ENCODE measurements at regions not wholly inside any gene's neighbourhood (a gene's known extent, or its start where the extent isn't known, plus 50 kb on each side); places are given as distances from the start of the nearest gene placed in this dataset.
"Not testable (repeated sequence)": the region's sequence is repeated elsewhere in the genome, so short reads cannot be mapped to it uniquely, and the experiment has no call there.

DNA sequence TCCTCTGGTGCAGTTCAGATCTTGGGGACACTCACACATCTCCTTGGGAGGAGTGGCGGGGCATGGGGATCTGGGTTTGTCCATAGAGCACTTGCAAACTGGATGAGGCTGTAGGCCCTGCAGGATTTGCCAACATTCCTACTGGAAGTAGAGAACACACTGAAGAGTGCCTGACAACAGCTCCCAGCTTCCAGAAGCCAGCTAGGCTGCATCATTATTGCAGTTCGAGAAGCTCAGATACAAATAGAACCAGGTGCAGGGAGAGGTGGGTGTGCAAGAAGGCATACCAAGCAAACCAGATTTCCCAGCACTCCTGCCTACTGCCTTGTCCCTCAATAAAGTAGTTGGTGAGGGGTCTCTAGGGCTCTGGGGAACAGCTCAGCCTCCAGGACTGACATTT is 52.5 kb downstream of the RHOB start:
- H3K27me3 ChIP-seq (ENCODE audit: insufficient read depth in 3 of 3, low read length in 2 of 3) = no peaks in the 10 kb centered on the region
- ATAC-seq (no peak), DNase-seq (peak in 1 of 2 donors; percentile 35)
- no peaks in the 10 kb centered on the region for H3K9me3 ChIP-seq
- H3K36me3 ChIP-seq (ENCODE audit: insufficient read depth in 1 of 2, low read depth in 1 of 2) = no peaks in the 10 kb centered on the region
- peaks cover 15% of the 10 kb centered on the region for H3K4me1 ChIP-seq
- no peak overlapping the region for H3K27ac ChIP-seq
- WGBS, 3 donors = 93 to 97% (median 96%) methylated on average over 2 of the region's 2 CpGs
- no peak overlapping the region for H3K4me3 ChIP-seq
- TF ChIP-seq, protein P1, sequence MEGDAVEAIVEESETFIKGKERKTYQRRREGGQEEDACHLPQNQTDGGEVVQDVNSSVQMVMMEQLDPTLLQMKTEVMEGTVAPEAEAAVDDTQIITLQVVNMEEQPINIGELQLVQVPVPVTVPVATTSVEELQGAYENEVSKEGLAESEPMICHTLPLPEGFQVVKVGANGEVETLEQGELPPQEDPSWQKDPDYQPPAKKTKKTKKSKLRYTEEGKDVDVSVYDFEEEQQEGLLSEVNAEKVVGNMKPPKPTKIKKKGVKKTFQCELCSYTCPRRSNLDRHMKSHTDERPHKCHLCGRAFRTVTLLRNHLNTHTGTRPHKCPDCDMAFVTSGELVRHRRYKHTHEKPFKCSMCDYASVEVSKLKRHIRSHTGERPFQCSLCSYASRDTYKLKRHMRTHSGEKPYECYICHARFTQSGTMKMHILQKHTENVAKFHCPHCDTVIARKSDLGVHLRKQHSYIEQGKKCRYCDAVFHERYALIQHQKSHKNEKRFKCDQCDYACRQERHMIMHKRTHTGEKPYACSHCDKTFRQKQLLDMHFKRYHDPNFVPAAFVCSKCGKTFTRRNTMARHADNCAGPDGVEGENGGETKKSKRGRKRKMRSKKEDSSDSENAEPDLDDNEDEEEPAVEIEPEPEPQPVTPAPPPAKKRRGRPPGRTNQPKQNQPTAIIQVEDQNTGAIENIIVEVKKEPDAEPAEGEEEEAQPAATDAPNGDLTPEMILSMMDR (IDR thresholded peaks at IDR 0.05) = no peak
- intact Hi-C loops (cut with DNase I) = no loop called here

GRCh38 chr2:20501974-20502373 is 55.1 kb downstream of the RHOB start:
- ATAC-seq = peak in 3 of 4 donors; percentile 52 to 72 (median 57)
- intact Hi-C loops (cut with DNase I) = no loop called here

GRCh38 chr2:20502496-20502895 is 55.6 kb downstream of the RHOB start:
- 90 to 94% (median 92%) methylated on average over 12 of the region's 12 CpGs for WGBS, 3 donors
- H3K36me3 ChIP-seq (ENCODE audit: insufficient read depth in 1 of 2, low read depth in 1 of 2); H3K9me3 ChIP-seq; H3K4me1 ChIP-seq; H3K27ac ChIP-seq; H3K4me3 ChIP-seq; ATAC-seq; H3K27me3 ChIP-seq (ENCODE audit: insufficient read depth in 3 of 3, low read length in 2 of 3); intact Hi-C loops (cut with DNase I): not testable (repeated sequence)
- peak in 1 of 2 donors; percentile 4 for DNase-seq

More at GRCh38 chr2:20501974-20502373, 55.1 kb downstream of the RHOB start:
- H3K4me3 ChIP-seq = no peak overlapping the region
- TF ChIP-seq, protein P1 (IDR thresholded peaks at IDR 0.05) = no peak
- H3K36me3 ChIP-seq (ENCODE audit: insufficient read depth in 1 of 2, low read depth in 1 of 2) = no peaks in the 10 kb centered on the region
- H3K4me1 ChIP-seq = peaks cover 2% of the 10 kb centered on the region
- H3K27ac ChIP-seq = no peak overlapping the region
- peak in 1 of 2 donors; percentile 32 for DNase-seq
- 67 to 71% (median 71%) methylated on average over 4 of the region's 4 CpGs for WGBS, 3 donors
- H3K27me3 ChIP-seq (ENCODE audit: insufficient read depth in 3 of 3, low read length in 2 of 3) = no peaks in the 10 kb centered on the region
- no peaks in the 10 kb centered on the region for H3K9me3 ChIP-seq

DNA sequence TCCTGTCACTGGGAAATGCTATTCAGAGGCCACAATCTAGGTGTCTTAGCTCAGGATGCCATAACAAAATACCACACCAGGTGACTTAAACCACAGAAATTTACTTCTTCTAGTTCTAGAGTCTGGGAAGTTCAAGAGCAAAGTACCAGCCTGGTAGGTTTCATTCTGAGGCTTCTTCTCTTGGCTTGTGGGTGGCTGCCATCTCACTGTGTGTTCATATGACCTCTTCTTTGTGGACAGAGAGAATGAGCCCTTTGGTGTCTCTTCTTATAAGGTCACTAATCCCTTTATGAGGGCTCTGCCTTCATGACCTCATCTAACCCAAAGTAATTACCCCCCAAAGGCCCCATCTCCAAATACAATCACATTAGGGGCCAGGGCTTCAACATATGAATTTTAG is 57.3 kb downstream of the RHOB start:
- intact Hi-C loops (cut with DNase I) = no loop called here
- Histone ChIP-seq H3K4me1 (peaks cover 5% of the 10 kb centered on the region), H3K9me3 (no peaks in the 10 kb centered on the region), H3K27ac (no peak overlapping the region), H3K4me3 (no peak overlapping the region), H3K27me3 (ENCODE audit: insufficient read depth in 3 of 3, low read length in 2 of 3) (no peaks in the 10 kb centered on the region), H3K36me3 (ENCODE audit: insufficient read depth in 1 of 2, low read depth in 1 of 2) (no peaks in the 10 kb centered on the region)
- no peak for ATAC-seq
- TF ChIP-seq, protein P1 (IDR thresholded peaks at IDR 0.05) = no peak
- DNase-seq = no peak

DNA sequence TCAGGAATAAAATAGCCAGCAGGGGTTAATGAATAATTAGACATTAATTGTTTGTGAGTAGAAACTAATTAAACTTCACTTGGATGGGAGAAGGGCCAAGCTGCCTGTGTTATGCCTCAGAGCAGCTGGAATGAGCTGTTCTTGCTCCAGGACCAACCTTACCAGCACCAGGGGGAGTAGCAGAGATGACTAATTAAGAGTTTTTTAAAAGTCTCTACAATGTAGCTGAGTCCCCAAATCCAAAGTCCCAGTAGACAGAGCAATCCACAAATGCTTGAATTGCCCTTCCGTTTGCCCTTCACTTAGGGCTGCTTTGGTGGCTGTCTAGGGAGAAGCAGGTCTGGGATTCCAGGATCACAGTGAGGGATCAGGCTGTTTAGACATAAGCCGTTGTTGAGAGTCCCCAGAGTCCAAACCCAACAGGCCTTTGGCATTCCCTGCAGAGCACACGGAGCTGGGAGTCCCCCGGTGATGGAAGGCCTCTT is 59.4 kb downstream of the RHOB start:
- DNase-seq = no peak
- H3K36me3 ChIP-seq (ENCODE audit: insufficient read depth in 1 of 2, low read depth in 1 of 2) = no peaks in the 10 kb centered on the region
- H3K27ac ChIP-seq = no peak overlapping the region
- TF ChIP-seq, protein P1 (IDR thresholded peaks at IDR 0.05) = no peak
- H3K27me3 ChIP-seq (ENCODE audit: insufficient read depth in 3 of 3, low read length in 2 of 3) = no peaks in the 10 kb centered on the region
- intact Hi-C loops (cut with DNase I) = no loop called here
- no peaks in the 10 kb centered on the region for H3K9me3 ChIP-seq
- ATAC-seq = no peak
- no peak overlapping the region for H3K4me3 ChIP-seq
- 65 to 76% (median 67%) methylated on average over 4 of the region's 4 CpGs for WGBS, 3 donors
- H3K4me1 ChIP-seq = peaks cover 5% of the 10 kb centered on the region
